ENCODE measurements at regions not wholly inside any gene's neighbourhood (a gene's known extent, or its start where the extent isn't known, plus 50 kb on each side); places are given as distances from the start of the nearest gene placed in this dataset.

- Histone ChIP-seq H3K4me1 (ENCODE audit: control insufficient read depth in 1 of 2, insufficient read depth in 2 of 2, low read length in 2 of 2) (no peaks in the 10 kb centered on the region), H3K9ac (ENCODE audit: low read depth in 1 of 2, low read length in 2 of 2) (no peak overlapping the region), H3K4me3 (ENCODE audit: low read depth in 1 of 2, low read length in 2 of 2) (no peak overlapping the region), H3K27ac (ENCODE audit: low read depth, low read length) (no peak overlapping the region), H3K36me3 (ENCODE audit: control insufficient read depth in 1 of 2, insufficient read depth in 2 of 2, low read length in 2 of 2) (no peaks in the 10 kb centered on the region), H3K27me3 (ENCODE audit: control insufficient read depth in 1 of 2, insufficient read depth in 2 of 2, low read length in 2 of 2) (peaks cover 0 to 5% of the 10 kb centered on the region in 2 donors), H3K9me3 (ENCODE audit: control insufficient read depth in 1 of 2, low read length in 2 of 2) (no peaks in the 10 kb centered on the region)
Observed at GRCh38 chr22:48145738-48146137, 1383.3 kb downstream of the TBC1D22A start.

- Histone ChIP-seq H3K9me3 (ENCODE audit: control insufficient read depth in 1 of 2, low read length in 2 of 2) (no peaks in the 10 kb centered on the region), H3K36me3 (ENCODE audit: control insufficient read depth in 1 of 2, insufficient read depth in 2 of 2, low read length in 2 of 2) (no peaks in the 10 kb centered on the region), H3K4me3 (ENCODE audit: low read depth in 1 of 2, low read length in 2 of 2) (no peak overlapping the region), H3K4me1 (ENCODE audit: control insufficient read depth in 1 of 2, insufficient read depth in 2 of 2, low read length in 2 of 2) (no peaks in the 10 kb centered on the region), H3K9ac (ENCODE audit: low read depth in 1 of 2, low read length in 2 of 2) (no peak overlapping the region), H3K27me3 (ENCODE audit: control insufficient read depth in 1 of 2, insufficient read depth in 2 of 2, low read length in 2 of 2) (peaks cover 0 to 5% of the 10 kb centered on the region in 2 donors), H3K27ac (ENCODE audit: low read depth, low read length) (no peak overlapping the region)
Observed at GRCh38 chr22:48144318-48144717, 1381.9 kb downstream of the TBC1D22A start.

GRCh38 chr22:48143856-48144255, 1381.4 kb downstream of the TBC1D22A start:
- H3K27me3 ChIP-seq (ENCODE audit: control insufficient read depth in 1 of 2, insufficient read depth in 2 of 2, low read length in 2 of 2) = peaks cover 0 to 5% of the 10 kb centered on the region in 2 donors
- no peak overlapping the region for H3K4me3 ChIP-seq (ENCODE audit: low read depth in 1 of 2, low read length in 2 of 2)
- no peaks in the 10 kb centered on the region for H3K36me3 ChIP-seq (ENCODE audit: control insufficient read depth in 1 of 2, insufficient read depth in 2 of 2, low read length in 2 of 2)
- no peak overlapping the region for H3K9ac ChIP-seq (ENCODE audit: low read depth in 1 of 2, low read length in 2 of 2)
- no peaks in the 10 kb centered on the region for H3K9me3 ChIP-seq (ENCODE audit: control insufficient read depth in 1 of 2, low read length in 2 of 2)
- H3K4me1 ChIP-seq (ENCODE audit: control insufficient read depth in 1 of 2, insufficient read depth in 2 of 2, low read length in 2 of 2) = no peaks in the 10 kb centered on the region
- H3K27ac ChIP-seq (ENCODE audit: low read depth, low read length) = no peak overlapping the region

- H3K36me3 ChIP-seq (ENCODE audit: control insufficient read depth in 1 of 2, insufficient read depth in 2 of 2, low read length in 2 of 2) = no peaks in the 10 kb centered on the region
- peaks cover 0 to 4% of the 10 kb centered on the region in 2 donors for H3K27me3 ChIP-seq (ENCODE audit: control insufficient read depth in 1 of 2, insufficient read depth in 2 of 2, low read length in 2 of 2)
- no peak overlapping the region for H3K4me3 ChIP-seq (ENCODE audit: low read depth in 1 of 2, low read length in 2 of 2)
- H3K9ac ChIP-seq (ENCODE audit: low read depth in 1 of 2, low read length in 2 of 2) = no peak overlapping the region
- H3K9me3 ChIP-seq (ENCODE audit: control insufficient read depth in 1 of 2, low read length in 2 of 2) = no peaks in the 10 kb centered on the region
- H3K4me1 ChIP-seq (ENCODE audit: control insufficient read depth in 1 of 2, insufficient read depth in 2 of 2, low read length in 2 of 2) = no peaks in the 10 kb centered on the region
- H3K27ac ChIP-seq (ENCODE audit: low read depth, low read length) = no peak overlapping the region
Observed at GRCh38 chr22:48142388-48142787, 1379.9 kb downstream of the TBC1D22A start.

- H3K4me1 ChIP-seq (ENCODE audit: control insufficient read depth in 1 of 2, insufficient read depth in 2 of 2, low read length in 2 of 2) = no peaks in the 10 kb centered on the region
- H3K4me3 ChIP-seq (ENCODE audit: low read depth in 1 of 2, low read length in 2 of 2) = no peak overlapping the region
- H3K27ac ChIP-seq (ENCODE audit: low read depth, low read length) = no peak overlapping the region
- no peaks in the 10 kb centered on the region for H3K36me3 ChIP-seq (ENCODE audit: control insufficient read depth in 1 of 2, insufficient read depth in 2 of 2, low read length in 2 of 2)
- H3K9ac ChIP-seq (ENCODE audit: low read depth in 1 of 2, low read length in 2 of 2) = no peak overlapping the region
- H3K27me3 ChIP-seq (ENCODE audit: control insufficient read depth in 1 of 2, insufficient read depth in 2 of 2, low read length in 2 of 2) = no peaks in the 10 kb centered on the region
- no peaks in the 10 kb centered on the region for H3K9me3 ChIP-seq (ENCODE audit: control insufficient read depth in 1 of 2, low read length in 2 of 2)
Observed at GRCh38 chr22:48141301-48141700, 1378.9 kb downstream of the TBC1D22A start.

- no peak overlapping the region for H3K27ac ChIP-seq (ENCODE audit: low read depth, low read length)
- H3K27me3 ChIP-seq (ENCODE audit: control insufficient read depth in 1 of 2, insufficient read depth in 2 of 2, low read length in 2 of 2) = no peaks in the 10 kb centered on the region
Observed at GRCh38 chr22:48140261-48140813, 1377.9 kb downstream of the TBC1D22A start.

GRCh38 chr22:48139776-48140175, 1377.3 kb downstream of the TBC1D22A start:
- Histone ChIP-seq H3K9me3 (ENCODE audit: control insufficient read depth in 1 of 2, low read length in 2 of 2) (no peaks in the 10 kb centered on the region), H3K4me3 (ENCODE audit: low read depth in 1 of 2, low read length in 2 of 2) (no peak overlapping the region), H3K27ac (ENCODE audit: low read depth, low read length) (no peak overlapping the region), H3K9ac (ENCODE audit: low read depth in 1 of 2, low read length in 2 of 2) (no peak overlapping the region), H3K27me3 (ENCODE audit: control insufficient read depth in 1 of 2, insufficient read depth in 2 of 2, low read length in 2 of 2) (no peaks in the 10 kb centered on the region), H3K4me1 (ENCODE audit: control insufficient read depth in 1 of 2, insufficient read depth in 2 of 2, low read length in 2 of 2) (no peaks in the 10 kb centered on the region), H3K36me3 (ENCODE audit: control insufficient read depth in 1 of 2, insufficient read depth in 2 of 2, low read length in 2 of 2) (no peaks in the 10 kb centered on the region)

More at GRCh38 chr22:48140261-48140813, 1377.9 kb downstream of the TBC1D22A start:
- H3K9me3 ChIP-seq (ENCODE audit: control insufficient read depth in 1 of 2, low read length in 2 of 2) = no peaks in the 10 kb centered on the region
- no peak overlapping the region for H3K9ac ChIP-seq (ENCODE audit: low read depth in 1 of 2, low read length in 2 of 2)
- H3K4me3 ChIP-seq (ENCODE audit: low read depth in 1 of 2, low read length in 2 of 2) = no peak overlapping the region
- H3K36me3 ChIP-seq (ENCODE audit: control insufficient read depth in 1 of 2, insufficient read depth in 2 of 2, low read length in 2 of 2) = no peaks in the 10 kb centered on the region
- no peaks in the 10 kb centered on the region for H3K4me1 ChIP-seq (ENCODE audit: control insufficient read depth in 1 of 2, insufficient read depth in 2 of 2, low read length in 2 of 2)

GRCh38 chr22:48138855-48139254, 1376.4 kb downstream of the TBC1D22A start:
- Histone ChIP-seq H3K27ac (ENCODE audit: low read depth, low read length) (no peak overlapping the region), H3K9me3 (ENCODE audit: control insufficient read depth in 1 of 2, low read length in 2 of 2) (peaks cover 0 to 4% of the 10 kb centered on the region in 2 donors), H3K9ac (ENCODE audit: low read depth in 1 of 2, low read length in 2 of 2) (no peak overlapping the region), H3K27me3 (ENCODE audit: control insufficient read depth in 1 of 2, insufficient read depth in 2 of 2, low read length in 2 of 2) (no peaks in the 10 kb centered on the region), H3K4me3 (ENCODE audit: low read depth in 1 of 2, low read length in 2 of 2) (no peak overlapping the region), H3K4me1 (ENCODE audit: control insufficient read depth in 1 of 2, insufficient read depth in 2 of 2, low read length in 2 of 2) (no peaks in the 10 kb centered on the region), H3K36me3 (ENCODE audit: control insufficient read depth in 1 of 2, insufficient read depth in 2 of 2, low read length in 2 of 2) (no peaks in the 10 kb centered on the region)

- Histone ChIP-seq H3K36me3 (ENCODE audit: control insufficient read depth in 1 of 2, insufficient read depth in 2 of 2, low read length in 2 of 2) (no peaks in the 10 kb centered on the region), H3K4me3 (ENCODE audit: low read depth in 1 of 2, low read length in 2 of 2) (no peak overlapping the region), H3K4me1 (ENCODE audit: control insufficient read depth in 1 of 2, insufficient read depth in 2 of 2, low read length in 2 of 2) (no peaks in the 10 kb centered on the region), H3K9ac (ENCODE audit: low read depth in 1 of 2, low read length in 2 of 2) (no peak overlapping the region), H3K27me3 (ENCODE audit: control insufficient read depth in 1 of 2, insufficient read depth in 2 of 2, low read length in 2 of 2) (no peaks in the 10 kb centered on the region), H3K9me3 (ENCODE audit: control insufficient read depth in 1 of 2, low read length in 2 of 2) (peaks cover 0 to 4% of the 10 kb centered on the region in 2 donors), H3K27ac (ENCODE audit: low read depth, low read length) (no peak overlapping the region)
Observed at GRCh38 chr22:48138427-48138826, 1376.0 kb downstream of the TBC1D22A start.

GRCh38 chr22:48137640-48138039, 1375.2 kb downstream of the TBC1D22A start:
- H3K27me3 ChIP-seq (ENCODE audit: control insufficient read depth in 1 of 2, insufficient read depth in 2 of 2, low read length in 2 of 2) = no peaks in the 10 kb centered on the region
- H3K9me3 ChIP-seq (ENCODE audit: control insufficient read depth in 1 of 2, low read length in 2 of 2) = peaks cover 0 to 4% of the 10 kb centered on the region in 2 donors
- no peak overlapping the region for H3K27ac ChIP-seq (ENCODE audit: low read depth, low read length)
- no peaks in the 10 kb centered on the region for H3K36me3 ChIP-seq (ENCODE audit: control insufficient read depth in 1 of 2, insufficient read depth in 2 of 2, low read length in 2 of 2)
- no peak overlapping the region for H3K9ac ChIP-seq (ENCODE audit: low read depth in 1 of 2, low read length in 2 of 2)
- H3K4me1 ChIP-seq (ENCODE audit: control insufficient read depth in 1 of 2, insufficient read depth in 2 of 2, low read length in 2 of 2) = no peaks in the 10 kb centered on the region
- no peak overlapping the region for H3K4me3 ChIP-seq (ENCODE audit: low read depth in 1 of 2, low read length in 2 of 2)

- Histone ChIP-seq H3K27me3 (ENCODE audit: control insufficient read depth in 1 of 2, insufficient read depth in 2 of 2, low read length in 2 of 2) (no peaks in the 10 kb centered on the region), H3K27ac (ENCODE audit: low read depth, low read length) (no peak overlapping the region), H3K4me3 (ENCODE audit: low read depth in 1 of 2, low read length in 2 of 2) (no peak overlapping the region), H3K4me1 (ENCODE audit: control insufficient read depth in 1 of 2, insufficient read depth in 2 of 2, low read length in 2 of 2) (no peaks in the 10 kb centered on the region), H3K9ac (ENCODE audit: low read depth in 1 of 2, low read length in 2 of 2) (no peak overlapping the region), H3K9me3 (ENCODE audit: control insufficient read depth in 1 of 2, low read length in 2 of 2) (peaks cover 0 to 4% of the 10 kb centered on the region in 2 donors), H3K36me3 (ENCODE audit: control insufficient read depth in 1 of 2, insufficient read depth in 2 of 2, low read length in 2 of 2) (no peaks in the 10 kb centered on the region)
Observed at GRCh38 chr22:48135592-48135991, 1373.1 kb downstream of the TBC1D22A start.

All from duodenal mucosa (tissue), 2 donors.